Colonic mucosa (tissue), 4 donors: ENCODE measurements at regions not wholly inside any gene's neighbourhood (a gene's known extent, or its start where the extent isn't known, plus 50 kb on each side); places are given as distances from the start of the nearest gene placed in this dataset.

Source experiments
- DNase-seq: peaks from one replicate; pipeline ENCODE4 v3.0.0-alpha.2; 2020
- H3K27ac ChIP-seq: fragments of 200-600 bp; one replicate; pipeline ENCODE4 v1.8.0; 2021
- H3K27me3 ChIP-seq: fragments of 200-600 bp; one replicate; pipeline ENCODE4 v1.8.0; 2021
- H3K36me3 ChIP-seq: fragments of 200-600 bp; one replicate; pipeline ENCODE4 v1.8.0; 2021
- H3K4me1 ChIP-seq: fragments of 200-600 bp; one replicate; pipeline ENCODE4 v1.8.0; 2021; ENCODE audit warnings: mild to moderate bottlenecking
- H3K4me3 ChIP-seq: fragments of 200-600 bp; one replicate; pipeline ENCODE4 v1.8.0; 2021
- H3K9ac ChIP-seq, 2 donors: one replicate each; pipeline ENCODE4 v1.7.0; 2013; ENCODE audit warnings: control low read depth in 2 of 2, low read depth in 2 of 2, low read length in 2 of 2
- H3K9me3 ChIP-seq: fragments of 200-600 bp; one replicate; pipeline ENCODE4 v1.8.0; 2021
- CTCF ChIP-seq: fragments of 200-600 bp; IDR thresholded peaks from one replicate; pipeline ENCODE4 v1.8.0; 2022; ENCODE audit warnings: antibody characterized with exemption, mild to moderate bottlenecking
- intact Hi-C: fragments of 100-400 bp; cut with DNase I; formaldehyde crosslinking; loops from one replicate; pipeline ENCODE4 v1.14.1; 2022
- donor health status: healthy.
- donor health status: DM: no; HTN: no; CAD: no.
- donor health status: DM: no; HTN: no; CAD: no.

DNA sequence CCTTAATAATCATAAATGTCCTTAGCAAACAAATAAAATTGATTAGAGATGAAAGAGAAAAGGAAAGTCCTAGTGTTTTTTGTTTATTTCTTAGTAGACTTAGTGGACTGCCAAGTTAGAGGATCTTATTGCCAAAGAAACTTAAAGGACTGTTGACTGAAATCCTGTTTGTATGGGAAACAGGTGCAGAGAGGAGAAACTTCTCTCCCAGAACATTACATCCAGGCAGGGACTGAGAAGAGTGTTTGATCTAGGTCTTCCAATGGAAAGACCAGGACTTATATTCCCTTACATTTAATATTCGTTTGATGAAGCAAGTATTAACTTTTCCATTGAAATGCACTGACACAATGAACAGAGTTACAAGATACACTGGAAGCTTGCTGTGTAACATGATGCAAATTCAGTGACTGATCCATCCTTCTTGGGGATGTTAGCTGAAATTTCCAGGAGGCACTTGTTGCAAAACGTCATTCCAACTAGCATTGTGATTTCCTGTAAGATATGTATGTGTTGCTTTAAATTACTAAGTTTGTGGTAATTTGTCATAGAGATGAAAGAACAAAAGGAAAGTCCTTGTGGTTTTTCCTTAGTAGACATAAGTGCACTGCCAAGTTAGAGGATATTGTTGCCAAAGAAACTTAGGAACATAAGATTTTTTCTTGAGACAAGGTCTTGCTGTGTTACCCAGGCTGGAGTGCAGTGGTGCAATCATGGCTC, 505.6 kb downstream of the STIM2 start:
- Histone ChIP-seq H3K4me3 (no peak overlapping the region), H3K27ac (no peak overlapping the region), H3K9me3 (no peaks in the 10 kb centered on the region), H3K4me1 (no peaks in the 10 kb centered on the region), H3K36me3 (no peaks in the 10 kb centered on the region), H3K27me3 (no peaks in the 10 kb centered on the region), H3K9ac (no peak overlapping the region)
- intact Hi-C loops, result no loop called here
- TF ChIP-seq CTCF, result no peak
- no peak for DNase-seq

- H3K4me1 ChIP-seq, result no peaks in the 10 kb centered on the region
- no peak overlapping the region for H3K4me3 ChIP-seq
- no peak overlapping the region for H3K9ac ChIP-seq
- no peaks in the 10 kb centered on the region for H3K27me3 ChIP-seq
- no peak overlapping the region for H3K27ac ChIP-seq
- intact Hi-C loops, result no loop called here
- no peak for TF ChIP-seq CTCF
- no peaks in the 10 kb centered on the region for H3K36me3 ChIP-seq
- H3K9me3 ChIP-seq, result no peaks in the 10 kb centered on the region
- DNase-seq, result no peak
Measured at GRCh38 chr4:27368781-27369180, 508.1 kb downstream of the STIM2 start.

DNA sequence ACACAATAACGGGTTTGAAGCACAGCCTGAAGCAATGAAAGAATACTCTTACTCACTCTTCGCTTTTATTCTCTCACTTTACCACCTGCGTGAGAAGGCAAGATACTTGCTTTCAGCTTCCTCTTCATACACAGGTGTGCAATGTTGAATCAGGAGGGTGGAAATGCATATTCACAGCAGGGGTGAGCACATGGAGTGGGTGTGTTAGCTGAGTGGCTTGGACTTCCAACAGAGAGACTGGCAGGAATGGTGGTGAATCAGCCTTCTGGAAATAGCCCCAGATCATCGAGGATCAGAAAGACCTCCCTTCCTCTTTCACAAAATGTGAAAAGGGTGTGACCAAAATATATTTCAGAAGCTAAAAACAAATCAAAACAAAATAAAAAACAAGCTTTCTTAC, 521.2 kb downstream of the STIM2 start:
- no peaks in the 10 kb centered on the region for H3K9me3 ChIP-seq
- intact Hi-C loops, result no loop called here
- no peaks in the 10 kb centered on the region for H3K27me3 ChIP-seq
- H3K4me3 ChIP-seq, result no peak overlapping the region
- no peak for TF ChIP-seq CTCF
- no peaks in the 10 kb centered on the region for H3K36me3 ChIP-seq
- H3K27ac ChIP-seq, result no peak overlapping the region
- no peak overlapping the region for H3K9ac ChIP-seq
- no peak for DNase-seq
- H3K4me1 ChIP-seq, result no peaks in the 10 kb centered on the region

- intact Hi-C loops, result no loop called here
- no peaks in the 10 kb centered on the region for H3K36me3 ChIP-seq
- H3K9me3 ChIP-seq, result no peaks in the 10 kb centered on the region
- no peak for DNase-seq
- no peak overlapping the region for H3K9ac ChIP-seq
- H3K4me3 ChIP-seq, result no peak overlapping the region
- no peaks in the 10 kb centered on the region for H3K27me3 ChIP-seq
- no peaks in the 10 kb centered on the region for H3K4me1 ChIP-seq
- H3K27ac ChIP-seq, result no peak overlapping the region
- TF ChIP-seq CTCF, result no peak
Measured at GRCh38 chr4:27387711-27388110, 527.1 kb downstream of the STIM2 start.

- no peaks in the 10 kb centered on the region for H3K9me3 ChIP-seq
- no peak for TF ChIP-seq CTCF
- intact Hi-C loops, result no loop called here
- no peak overlapping the region for H3K27ac ChIP-seq
- H3K4me1 ChIP-seq, result no peaks in the 10 kb centered on the region
- H3K4me3 ChIP-seq, result no peak overlapping the region
- H3K27me3 ChIP-seq, result no peaks in the 10 kb centered on the region
- no peak for DNase-seq
- no peaks in the 10 kb centered on the region for H3K36me3 ChIP-seq
- H3K9ac ChIP-seq, result no peak overlapping the region
Measured at GRCh38 chr4:27397886-27398285, 537.2 kb downstream of the STIM2 start.
